DMS 273 (cell line): ENCODE measurements at regions not wholly inside any gene's neighbourhood (a gene's known extent, or its start where the extent isn't known, plus 50 kb on each side); places are given as distances from the start of the nearest gene placed in this dataset.

Experiments used
- DNase-seq: peaks from one replicate; lab custom pipeline; 2025; ENCODE audit not compliant: unreplicated experiment; lab: John Stamatoyannopoulos, UW

DNA sequence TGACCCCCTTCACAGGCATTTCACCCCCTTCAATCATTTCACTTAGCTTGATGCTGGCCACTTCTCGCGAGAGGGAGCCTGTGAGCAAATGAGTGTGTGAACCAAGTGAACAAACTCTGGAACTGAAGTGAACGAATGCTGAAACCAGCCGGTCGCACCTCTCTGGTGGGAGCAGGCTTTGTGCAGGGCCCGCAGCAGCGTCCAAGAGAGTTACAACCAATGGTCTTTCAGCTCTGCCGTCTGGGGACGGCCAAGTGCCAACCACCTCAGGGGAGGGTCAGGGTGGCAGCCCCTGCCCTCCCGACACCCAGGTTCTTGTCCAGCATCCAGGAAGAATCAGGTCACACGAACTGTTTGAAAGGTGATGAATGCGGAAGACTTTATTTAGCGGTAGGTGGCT lies 764.0 kb downstream of the SUCLG1 start:
- DNase-seq = no peak

DNA sequence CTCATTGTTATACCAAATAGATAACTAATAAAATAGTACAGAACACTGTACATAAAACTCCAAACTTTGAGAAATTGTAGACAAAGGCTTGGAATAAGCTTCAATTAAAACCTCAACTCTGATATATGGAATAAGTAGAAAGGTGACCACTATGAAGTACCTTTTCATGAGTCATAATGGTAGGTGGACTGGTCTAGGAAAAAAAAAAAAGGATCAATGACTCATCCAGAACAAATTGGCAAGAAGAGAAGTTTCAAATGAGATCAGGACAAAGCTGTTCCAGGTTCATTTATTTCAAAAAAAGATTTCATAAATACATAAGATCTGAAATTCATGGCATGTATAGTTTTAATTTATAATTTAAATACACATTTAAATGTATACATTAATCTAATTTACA lies 769.7 kb downstream of the SUCLG1 start:
- no peak for DNase-seq

DNA sequence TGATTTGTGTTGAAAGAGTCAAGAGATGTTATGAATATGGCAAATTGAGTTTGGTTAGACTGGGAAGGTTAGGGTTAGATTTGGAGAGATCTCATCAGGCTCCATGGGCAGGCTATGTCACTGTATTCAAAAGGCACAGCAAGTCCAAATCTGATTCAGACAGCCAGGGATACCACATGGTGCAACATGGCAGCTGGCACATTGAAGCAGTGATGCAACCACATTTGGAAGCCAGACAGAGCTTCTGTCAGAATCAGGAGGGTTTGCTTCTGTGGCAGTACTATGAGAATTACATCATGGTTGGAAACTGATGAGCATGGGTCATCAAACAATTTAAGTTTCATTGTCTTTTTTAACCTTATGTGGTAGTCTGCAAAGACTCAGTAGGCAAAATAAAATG lies 772.2 kb downstream of the SUCLG1 start:
- DNase-seq = peak; percentile 57

DNA sequence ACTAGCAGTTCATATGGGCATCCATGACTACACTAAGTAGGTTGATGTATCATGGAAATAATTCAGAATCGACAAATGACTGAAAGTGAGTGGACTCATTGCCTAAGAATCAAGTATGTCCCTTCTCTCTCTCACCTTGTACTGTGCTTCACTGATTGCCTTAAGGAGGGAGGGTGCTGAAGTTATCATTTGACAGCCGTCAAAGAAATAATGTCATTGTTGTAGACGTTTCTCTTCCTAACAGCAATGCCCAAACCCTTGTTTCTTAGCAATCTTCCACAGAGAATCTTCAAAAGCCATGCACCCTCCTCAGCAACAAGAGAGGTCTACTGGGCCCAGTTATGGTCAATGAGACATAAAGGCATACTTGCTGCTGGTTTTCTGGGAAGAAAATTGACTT lies 785.0 kb downstream of the SUCLG1 start:
- DNase-seq = no peak

DNA sequence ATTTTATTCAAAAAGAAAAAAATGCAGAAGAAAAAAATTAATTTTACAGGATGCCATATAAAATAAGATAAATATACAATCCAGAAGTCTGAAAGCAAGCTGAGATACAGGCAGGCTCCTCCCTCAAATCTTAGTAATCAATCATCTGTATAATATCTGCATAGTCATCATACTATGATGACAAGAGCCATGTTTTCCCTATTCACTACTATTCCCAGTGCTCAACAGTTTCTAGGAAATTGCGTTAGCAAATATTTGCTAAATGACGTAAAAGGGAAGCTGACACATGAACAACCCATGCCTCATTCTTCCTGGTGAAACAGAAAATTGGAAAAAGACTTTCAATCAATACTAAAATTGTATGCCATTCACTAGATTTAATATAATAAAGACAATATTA lies 793.2 kb downstream of the SUCLG1 start:
- no peak for DNase-seq

DNA sequence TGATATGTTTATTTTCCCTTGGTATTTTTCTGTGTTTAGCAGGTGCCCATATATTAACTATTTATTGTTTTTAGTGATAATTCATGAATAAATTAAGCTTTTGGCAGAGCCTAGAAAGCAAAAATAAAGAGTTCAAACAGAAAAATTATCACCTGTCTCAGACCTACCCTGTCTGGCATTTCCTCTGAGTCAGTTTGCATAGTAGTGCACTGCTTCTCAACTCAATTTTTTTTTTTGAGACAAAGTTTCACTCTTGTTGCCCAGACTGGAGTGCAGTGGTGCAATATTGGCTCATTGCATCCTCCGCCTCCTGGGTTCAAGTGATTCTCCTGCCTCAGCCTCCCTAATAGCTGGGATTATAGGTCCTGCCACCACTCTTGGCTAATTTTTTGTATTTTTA lies 793.9 kb downstream of the SUCLG1 start:
- no peak for DNase-seq

DNA sequence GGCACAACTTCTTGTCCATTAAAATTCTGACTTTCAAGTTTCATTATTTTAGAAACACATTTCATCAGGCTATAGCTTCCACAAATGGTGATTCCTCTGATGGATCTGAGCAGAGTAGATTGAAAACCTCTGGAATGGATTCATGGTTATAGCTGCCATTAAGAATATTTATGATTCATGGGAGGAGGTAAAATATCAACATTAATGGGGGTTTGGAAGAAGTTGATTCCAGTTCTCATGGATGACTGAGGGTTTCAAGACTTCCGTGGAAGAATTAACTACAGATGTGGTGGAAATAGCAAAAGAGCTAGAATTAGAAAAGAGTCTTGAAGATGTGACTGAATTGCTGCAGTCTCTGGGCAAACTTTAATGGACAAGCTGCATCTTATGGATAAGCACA lies 797.4 kb downstream of the SUCLG1 start:
- no peak for DNase-seq

DNA sequence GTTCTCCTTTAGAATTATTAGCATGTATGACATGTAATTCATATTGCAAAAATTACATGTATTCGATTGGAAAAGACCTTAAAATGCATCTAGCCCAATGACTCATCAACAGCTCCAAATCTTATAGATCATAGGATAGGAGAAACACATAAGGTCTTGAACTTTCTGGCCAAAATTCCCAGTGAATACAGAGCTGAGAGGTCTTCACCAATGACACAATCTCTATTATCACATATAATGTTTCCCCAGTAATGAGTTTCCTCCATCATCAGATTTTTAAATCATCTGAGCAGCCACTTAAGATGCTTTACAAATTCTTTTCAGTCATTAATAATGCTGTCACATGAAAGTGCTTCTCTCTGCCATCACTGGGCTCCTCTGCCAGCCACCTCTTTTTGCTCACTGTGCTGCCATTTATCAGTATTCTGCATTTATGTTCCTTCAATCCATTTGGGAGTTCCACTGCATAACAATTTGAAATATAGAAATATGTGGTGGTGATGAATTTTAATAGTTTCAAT lies 804.9 kb downstream of the SUCLG1 start:
- DNase-seq = no peak

DNA sequence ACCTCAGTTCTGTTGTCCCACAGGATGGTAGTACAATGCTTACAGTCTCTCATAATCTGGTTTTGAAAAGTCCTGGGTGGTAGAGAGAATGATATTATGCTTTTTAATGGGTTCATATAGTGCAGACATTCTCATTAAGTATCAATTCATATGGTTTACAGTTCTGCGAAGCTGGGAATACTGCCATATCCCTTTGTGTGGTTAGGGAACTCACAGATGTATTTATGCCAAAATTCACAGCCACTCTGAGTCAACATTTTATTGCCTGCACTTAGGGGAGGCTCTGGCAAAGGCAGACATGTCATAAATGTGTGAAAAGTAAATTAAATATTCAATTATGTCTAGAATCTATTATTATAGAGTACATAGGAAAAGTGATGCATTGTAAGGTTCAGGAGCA lies 808.2 kb downstream of the SUCLG1 start:
- DNase-seq = no peak

DNA sequence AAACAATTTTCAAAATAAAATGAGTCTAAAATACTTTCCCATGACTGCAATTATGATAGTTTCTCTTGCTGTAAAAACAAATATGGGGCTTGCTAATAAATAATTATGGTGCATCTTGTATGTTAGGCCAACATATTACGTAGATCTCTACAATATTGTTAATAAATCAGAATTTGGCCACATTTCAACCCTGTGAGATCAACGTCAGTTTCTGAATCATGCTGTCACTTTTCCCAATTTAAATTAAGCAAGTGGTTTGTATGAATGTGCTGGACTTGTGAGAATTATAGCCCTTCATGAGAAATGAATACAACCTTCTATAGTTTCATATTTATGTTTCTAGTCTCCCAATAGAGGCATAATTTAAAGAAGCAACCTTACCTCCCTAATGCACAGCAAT lies 808.9 kb downstream of the SUCLG1 start:
- DNase-seq = no peak

DNA sequence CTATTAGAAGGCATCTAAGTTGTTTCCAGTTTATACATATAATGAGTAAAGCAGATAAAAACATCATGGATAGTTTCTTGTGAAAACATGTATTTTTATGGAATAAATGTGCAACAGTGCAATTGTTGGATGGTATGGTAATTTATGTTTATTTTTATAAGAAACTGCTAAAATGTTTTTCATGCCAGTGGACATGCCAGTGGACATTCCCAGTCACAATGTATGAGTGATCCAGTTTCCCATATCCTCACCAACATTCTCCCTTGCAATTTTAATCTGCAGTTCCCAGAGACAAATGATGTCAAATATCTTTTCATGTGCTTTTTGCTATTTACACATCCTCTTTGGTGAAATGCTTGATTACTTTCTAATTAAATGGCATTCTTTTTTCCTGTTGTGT lies 818.6 kb downstream of the SUCLG1 start:
- no peak for DNase-seq

DNA sequence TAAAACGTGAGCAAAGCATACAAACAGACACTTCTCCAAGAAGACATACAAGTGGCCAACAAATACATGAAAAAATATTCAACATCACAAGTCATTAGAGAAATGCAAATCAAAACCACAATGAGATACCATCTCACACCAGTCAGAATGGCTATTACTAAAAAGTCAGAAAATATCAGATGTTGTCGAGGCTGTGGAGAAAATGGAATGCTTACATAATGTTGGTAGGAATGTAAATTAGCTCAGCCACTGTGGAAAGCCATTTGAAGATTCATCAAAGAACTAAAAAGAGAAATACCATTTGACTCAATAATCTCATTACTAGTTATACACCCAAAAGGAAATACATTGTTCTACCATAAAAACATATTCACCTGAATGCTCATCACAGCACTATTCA lies 825.7 kb downstream of the SUCLG1 start:
- no peak for DNase-seq

DNA sequence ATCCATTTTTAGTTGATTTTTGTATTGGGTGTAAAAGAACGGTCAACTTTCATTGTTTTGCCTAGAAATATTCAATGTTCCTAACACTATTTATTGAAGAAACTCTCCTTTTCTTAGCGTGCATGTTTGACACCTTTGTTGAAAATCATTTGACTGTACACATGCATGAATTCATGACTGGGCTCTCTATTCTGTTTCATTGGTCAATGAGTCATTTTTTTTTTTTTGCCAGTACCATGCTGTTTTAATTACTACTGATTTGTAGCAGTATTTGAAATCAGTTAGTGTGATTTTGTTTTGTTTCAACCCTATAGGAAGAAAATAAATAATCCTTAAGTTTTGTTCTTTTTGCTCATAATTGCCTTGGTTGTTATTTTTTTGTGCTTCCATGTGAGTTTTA lies 828.7 kb downstream of the SUCLG1 start:
- DNase-seq = no peak

DNA sequence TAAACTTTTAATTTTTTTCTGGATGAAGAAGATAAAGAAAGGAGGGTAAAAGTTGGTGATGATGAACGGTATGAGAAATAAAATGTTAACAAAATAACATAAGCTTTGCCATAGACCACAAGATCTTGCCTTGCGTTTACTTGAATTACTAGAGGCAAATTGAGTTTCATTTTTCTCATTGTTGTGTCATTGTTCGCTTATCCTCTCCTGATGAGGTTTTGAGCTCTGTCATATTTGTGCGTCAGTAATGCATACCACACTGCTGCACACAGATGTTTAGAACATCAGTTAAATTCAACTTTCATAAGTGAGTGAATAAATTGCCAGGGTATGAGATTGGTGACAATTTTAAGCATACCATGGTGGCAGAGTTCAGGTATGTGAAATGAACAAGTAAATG lies 843.6 kb downstream of the SUCLG1 start:
- no peak for DNase-seq

DNA sequence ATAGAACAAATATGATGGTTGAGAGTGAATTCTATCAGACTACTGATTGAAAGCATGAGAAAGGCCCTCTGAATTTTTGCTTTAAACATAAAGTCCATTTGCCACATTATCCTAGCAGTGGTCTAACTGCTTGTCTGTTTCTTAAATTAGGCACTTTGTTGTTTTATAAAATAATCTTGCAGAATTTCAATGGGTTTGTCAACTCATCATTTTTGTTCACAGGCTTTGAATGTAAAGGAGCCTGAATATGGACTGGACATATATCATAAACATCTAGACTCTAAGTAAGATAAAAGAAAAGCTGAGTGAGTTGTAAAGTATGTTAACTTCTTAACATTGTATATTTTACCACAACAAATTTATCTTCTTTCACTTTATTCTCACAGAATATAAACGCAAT lies 845.9 kb downstream of the SUCLG1 start:
- DNase-seq = no peak

DNA sequence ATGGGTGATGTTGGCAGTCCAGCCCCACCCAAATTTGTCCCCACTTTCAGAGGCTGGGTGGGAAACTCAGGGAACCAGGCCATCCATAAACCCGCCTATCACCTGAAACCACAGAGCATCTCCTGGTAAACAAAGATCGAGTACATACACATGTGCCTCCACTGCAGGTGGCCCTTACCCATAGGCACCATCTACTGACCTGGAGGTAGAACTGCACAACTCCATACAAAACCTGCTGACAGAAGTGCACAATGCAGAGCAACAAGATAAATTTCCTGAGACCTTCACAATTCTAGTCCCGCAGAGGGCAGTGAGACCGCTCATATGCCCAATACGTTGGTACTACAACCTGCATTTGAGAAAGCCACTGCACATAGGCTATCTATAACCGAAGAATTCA lies 856.3 kb downstream of the SUCLG1 start:
- DNase-seq = peak; percentile 3

DNA sequence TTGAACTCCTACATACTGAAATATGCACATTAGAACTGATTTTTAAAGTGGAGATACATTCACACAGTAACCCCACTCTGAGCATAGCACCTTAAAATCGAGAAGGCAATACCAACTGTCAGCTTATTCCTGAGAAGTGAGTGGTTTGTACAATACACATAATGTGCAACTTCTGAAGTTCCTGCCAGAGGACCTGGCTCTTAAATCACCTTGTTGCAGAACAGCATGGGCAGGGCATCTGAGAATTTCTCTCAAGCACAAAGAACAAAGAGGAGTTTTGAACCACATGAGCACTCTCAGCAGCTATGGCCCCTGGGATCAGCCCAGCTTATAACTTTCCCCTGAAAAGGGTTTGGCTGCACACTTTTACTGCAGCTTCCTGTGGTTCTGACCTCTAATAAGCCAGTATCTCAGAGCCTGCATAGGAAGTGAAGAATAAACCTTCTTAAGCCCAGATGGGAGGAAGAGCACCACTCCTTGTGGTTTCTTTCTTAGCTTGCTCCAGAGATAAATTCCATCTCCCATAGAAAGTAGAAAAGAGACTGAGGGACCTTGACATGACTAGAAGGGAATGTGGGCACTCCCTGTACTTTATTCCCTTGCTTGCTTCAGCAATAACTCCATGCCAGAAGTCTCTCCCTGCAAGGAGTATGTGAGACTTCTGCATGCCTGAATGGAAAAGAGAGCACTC lies 862.3 kb downstream of the SUCLG1 start:
- DNase-seq = no peak

DNA sequence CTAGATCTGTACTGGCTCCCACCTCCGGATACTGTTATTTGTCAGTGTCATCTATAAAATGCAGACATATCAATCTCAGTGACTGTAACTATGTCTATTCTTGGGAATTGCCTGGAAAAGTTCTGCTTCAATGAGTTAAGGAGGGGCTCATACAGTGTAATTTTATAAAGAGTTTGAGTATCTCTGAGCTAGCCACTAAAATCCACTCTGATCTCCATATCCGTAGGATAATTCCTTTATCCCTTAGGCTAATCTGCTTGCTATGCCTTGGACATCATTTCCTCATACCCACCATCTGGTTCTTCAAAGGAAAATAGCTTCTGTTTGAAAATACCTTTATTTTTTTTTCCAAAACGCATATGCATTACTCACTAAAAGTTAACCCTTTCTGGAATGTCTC lies 863.2 kb downstream of the SUCLG1 start:
- no peak for DNase-seq

DNA sequence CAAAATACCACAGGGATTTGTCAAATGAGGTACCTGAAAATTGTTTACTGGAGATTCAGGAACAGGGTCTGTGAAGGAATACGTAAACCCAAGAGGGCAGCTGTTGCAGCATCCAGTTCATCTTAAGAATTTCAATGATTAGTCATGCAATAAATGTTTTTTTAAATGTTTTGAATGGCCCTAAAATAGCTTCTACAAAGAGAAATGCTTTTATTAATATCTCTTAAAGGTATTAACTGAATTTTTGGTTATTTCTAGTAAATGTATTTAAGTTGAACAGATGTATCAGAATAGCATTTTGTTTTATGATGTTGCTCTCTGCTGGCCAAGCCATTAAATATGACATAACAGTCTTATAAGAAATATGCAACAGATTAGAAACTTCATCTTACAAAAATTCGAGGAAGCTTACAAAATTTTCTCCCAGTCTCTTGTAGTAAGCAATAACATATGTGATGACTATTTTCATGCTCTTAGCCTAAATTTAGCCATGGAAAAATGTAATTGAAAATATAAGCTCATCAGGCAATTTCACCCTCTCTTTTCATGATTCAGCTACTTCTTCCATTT lies 863.9 kb downstream of the SUCLG1 start:
- no peak for DNase-seq

DNA sequence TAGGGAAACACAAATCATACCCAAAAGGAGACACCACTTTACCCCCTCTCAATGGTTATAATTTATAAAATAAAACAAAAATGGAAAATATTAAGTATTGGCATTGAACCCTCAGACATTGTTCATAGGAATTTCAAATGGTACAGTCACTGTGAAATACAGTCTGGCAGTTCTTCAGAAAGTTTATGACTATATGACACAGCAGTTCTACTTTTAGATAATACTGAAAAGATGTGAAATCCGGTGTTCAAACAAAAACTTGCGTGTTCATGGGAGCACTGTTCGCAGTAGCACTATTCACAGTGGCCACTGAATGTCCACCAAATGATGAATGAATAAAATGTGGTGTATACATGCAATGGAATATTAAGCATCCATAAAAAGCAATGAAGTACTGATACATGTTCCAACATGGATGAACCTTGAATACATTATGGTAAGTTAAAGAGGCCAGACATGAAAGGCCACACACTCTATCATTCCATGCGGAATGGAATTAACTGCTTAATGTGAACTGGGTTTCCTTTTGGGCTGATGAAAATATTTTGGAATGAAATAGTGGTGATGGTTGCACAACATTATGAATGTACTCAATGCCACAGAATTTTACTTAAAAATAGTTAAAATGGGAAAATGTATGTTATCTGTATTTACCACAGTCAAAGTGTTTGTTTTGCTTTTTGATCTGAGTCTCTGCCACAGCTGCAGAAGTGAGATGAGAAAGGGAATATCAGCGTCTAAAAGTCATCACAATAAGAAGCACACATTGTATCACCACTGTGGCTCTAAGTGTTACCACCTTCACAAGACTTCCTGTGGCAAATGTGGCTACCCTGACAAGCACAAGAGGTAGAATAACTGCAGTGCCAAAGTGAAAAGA lies 864.6 kb downstream of the SUCLG1 start:
- DNase-seq = no peak

DNA sequence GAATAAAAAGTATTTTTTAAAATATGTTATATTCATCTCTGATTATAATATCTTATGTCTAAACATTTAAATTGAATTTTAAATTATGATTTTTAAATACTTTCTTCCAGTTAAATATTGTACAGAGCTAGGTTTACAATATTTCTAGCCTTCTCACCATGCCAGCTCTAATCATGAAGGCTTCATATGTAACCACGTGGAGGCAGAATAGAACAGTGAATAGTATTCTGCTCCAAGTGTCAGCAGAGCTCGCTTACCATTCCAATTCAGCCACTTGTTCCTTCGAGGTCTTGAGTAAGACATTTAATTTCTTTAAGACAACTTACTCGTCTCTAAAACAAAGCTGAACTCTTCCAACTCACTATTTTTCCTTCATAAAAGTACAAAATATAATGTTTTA lies 871.8 kb downstream of the SUCLG1 start:
- DNase-seq = peak; percentile 27

DNA sequence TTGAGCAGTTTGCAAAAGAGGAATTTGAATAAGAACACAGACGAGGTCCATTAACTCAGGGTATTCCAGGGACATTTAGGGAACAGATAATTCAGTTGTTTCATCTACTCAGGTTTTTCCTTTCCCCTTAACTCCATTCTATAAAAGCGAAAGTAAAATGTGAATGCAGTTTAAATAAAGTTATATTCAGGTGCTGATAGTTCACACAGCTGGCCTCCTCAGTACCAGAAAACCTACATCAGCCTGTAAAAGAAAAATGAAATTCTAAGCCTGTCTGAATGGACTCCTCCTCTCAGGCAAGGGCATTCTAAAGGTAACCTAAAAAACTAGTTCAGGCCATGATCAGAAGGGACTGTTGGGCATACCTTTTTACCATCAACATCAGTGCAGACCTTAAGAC lies 873.8 kb downstream of the SUCLG1 start:
- DNase-seq = no peak
